HG03354 (cell line): ENCODE measurements at regions not wholly inside any gene's neighbourhood (a gene's known extent, or its start where the extent isn't known, plus 50 kb on each side); places are given as distances from the start of the nearest gene placed in this dataset.

Experiments used
- ATAC-seq: cut with Tn5 transposase; IDR thresholded peaks from one replicate; pipeline ENCODE4 v1.9.1; 2021; ENCODE audit warnings: mild to moderate bottlenecking; ENCODE audit not compliant: unreplicated experiment, poor library complexity, severe bottlenecking

GRCh38 chr10:94085288-94085687 lies 91.6 kb downstream of the PLCE1 start:
- ATAC-seq, result no peak

- no peak for ATAC-seq
Observed at GRCh38 chr10:94085766-94086437, 92.2 kb downstream of the PLCE1 start.

GRCh38 chr10:94088926-94089381 lies 95.2 kb downstream of the PLCE1 start:
- no peak for ATAC-seq

GRCh38 chr10:94091649-94092048 lies 97.9 kb downstream of the PLCE1 start:
- no peak for ATAC-seq

GRCh38 chr10:94092848-94093247 lies 99.1 kb downstream of the PLCE1 start:
- ATAC-seq, result no peak

- ATAC-seq, result no peak
Observed at GRCh38 chr10:94093286-94093905, 99.7 kb downstream of the PLCE1 start.

GRCh38 chr10:94094540-94094939 lies 100.8 kb downstream of the PLCE1 start:
- ATAC-seq, result no peak

GRCh38 chr10:94097656-94098055 lies 103.9 kb downstream of the PLCE1 start:
- ATAC-seq, result no peak

GRCh38 chr10:94098896-94099295 lies 105.2 kb downstream of the PLCE1 start:
- no peak for ATAC-seq

- no peak for ATAC-seq
Observed at GRCh38 chr10:94101894-94102293, 108.2 kb downstream of the PLCE1 start.

- no peak for ATAC-seq
Observed at GRCh38 chr10:94102436-94102835, 108.7 kb downstream of the PLCE1 start.

GRCh38 chr10:94103192-94103591 lies 109.5 kb downstream of the PLCE1 start:
- ATAC-seq, result no peak

- no peak for ATAC-seq
Observed at GRCh38 chr10:94103801-94104221, 110.1 kb downstream of the PLCE1 start.

- no peak for ATAC-seq
Observed at GRCh38 chr10:94104316-94105000, 110.7 kb downstream of the PLCE1 start.

- no peak for ATAC-seq
Observed at GRCh38 chr10:94105226-94105625, 111.5 kb downstream of the PLCE1 start.

- ATAC-seq, result no peak
Observed at GRCh38 chr10:94107191-94107590, 113.5 kb downstream of the PLCE1 start.

GRCh38 chr10:94108200-94108599 lies 114.5 kb downstream of the PLCE1 start:
- ATAC-seq, result no peak

GRCh38 chr10:94111367-94111766 lies 117.6 kb downstream of the PLCE1 start:
- no peak for ATAC-seq

- ATAC-seq, result no peak
Observed at GRCh38 chr10:94112321-94112720, 118.6 kb downstream of the PLCE1 start.

- ATAC-seq, result no peak
Observed at GRCh38 chr10:94115725-94116124, 122.0 kb downstream of the PLCE1 start.

GRCh38 chr10:94116848-94117247 lies 123.1 kb downstream of the PLCE1 start:
- ATAC-seq, result no peak
